H1 (cell line): ENCODE measurements at regions not wholly inside any gene's neighbourhood (a gene's known extent, or its start where the extent isn't known, plus 50 kb on each side); places are given as distances from the start of the nearest gene placed in this dataset.

Experiments used
- CTCF ChIA-PET: fragments of 300-600 bp; sonication (Branson Sonifier 250); formaldehyde crosslinking; loops from one replicate; lab custom pipeline; 2021; ENCODE audit not compliant: partially characterized antibody; lab: Charles Lee
- POLR2A ChIA-PET: fragments of 300-600 bp; sonication (Branson Sonifier 250); formaldehyde crosslinking; loops from one replicate; lab custom pipeline; 2021; ENCODE audit warnings: inconsistent platforms; ENCODE audit not compliant: partially characterized antibody; lab: Charles Lee
- DNase-seq, 2 experiments: peaks; one replicate each; pipeline versions ENCODE4 v3.0.0 to v3.0.0-alpha.2; 2010 to 2022; ENCODE audit warnings: low spot score in 2 of 2, low read depth in 1 of 2, mixed read lengths in 1 of 2
- FAIRE-seq: peaks from 2 replicates; lab custom pipeline; 2011; peaks lifted over from hg19 to GRCh38; lab: Jason Lieb, UNC
- H2AFZ ChIP-seq: 2 replicates; pipeline ENCODE4 v1.8.1; 2012; ENCODE audit warnings: low read length, inconsistent platforms
- H2AK5ac ChIP-seq: 2 replicates; pipeline ENCODE4 v1.6.1; 2013; ENCODE audit warnings: low read depth, low read length
- H2BK120ac ChIP-seq: replicated peaks from 2 replicates; pipeline ENCODE3; 2013; ENCODE audit warnings: low read depth, low read length, inconsistent platforms
- H2BK12ac ChIP-seq: 2 replicates; pipeline ENCODE4 v1.6.1; 2013; ENCODE audit warnings: low read depth, low read length
- H2BK15ac ChIP-seq: 2 replicates; pipeline ENCODE4 v1.6.1; 2013; ENCODE audit warnings: low read length
- H2BK20ac ChIP-seq: 2 replicates; pipeline ENCODE4 v1.6.1; 2013; ENCODE audit warnings: low read length
- H2BK5ac ChIP-seq: 2 replicates; pipeline ENCODE4 v1.6.1; 2013; ENCODE audit warnings: low read depth, low read length
- H3K14ac ChIP-seq: 2 replicates; pipeline ENCODE4 v1.6.1; 2013; ENCODE audit warnings: inconsistent platforms; ENCODE audit not compliant: insufficient read length
- H3K18ac ChIP-seq: 2 replicates; pipeline ENCODE4 v1.6.1; 2013; ENCODE audit warnings: low read length; ENCODE audit errors: extremely low read depth
- H3K23ac ChIP-seq: 2 replicates; pipeline ENCODE4 v1.6.1; 2013; ENCODE audit warnings: inconsistent platforms; ENCODE audit not compliant: insufficient read length
- H3K23me2 ChIP-seq: 2 replicates; pipeline ENCODE4 v1.6.1; 2013; ENCODE audit warnings: low read depth, low read length
- H3K27ac ChIP-seq: 2 replicates; pipeline ENCODE4 v1.6.1; 2011; ENCODE audit warnings: low read depth, low read length, inconsistent platforms
- H3K27me3 ChIP-seq, 4 experiments: replicated peaks in 1 of 4; 1 replicate in 1 of 4; 2 replicates in 3 of 4; pipeline versions ENCODE4 v1.6.1 to v1.8.1; 2011 to 2013; ENCODE audit warnings: low read length in 3 of 4, mild to moderate bottlenecking in 3 of 4, inconsistent platforms in 2 of 4, mixed read lengths in 2 of 4, moderate library complexity in 1 of 4; ENCODE audit not compliant: control insufficient read depth in 3 of 4, insufficient read depth in 3 of 4; ENCODE audit errors: extremely low read depth in 1 of 4
- H3K36me3 ChIP-seq, 4 experiments: 2 replicates each; pipeline versions ENCODE4 v1.6.1 to v1.8.1; 2011 to 2013; ENCODE audit warnings: mild to moderate bottlenecking in 4 of 4, low read length in 3 of 4, moderate library complexity in 2 of 4, control low read depth in 1 of 4, inconsistent platforms in 1 of 4; ENCODE audit not compliant: insufficient read depth in 4 of 4, control insufficient read depth in 2 of 4
- H3K4ac ChIP-seq: replicated peaks from 2 replicates; pipeline ENCODE3; 2013; ENCODE audit warnings: low read length, low read depth, mixed read lengths, inconsistent platforms; ENCODE audit not compliant: insufficient read length
- H3K4me1 ChIP-seq, 4 experiments: replicated peaks in 1 of 4; 1 replicate in 1 of 4; 2 replicates in 3 of 4; pipeline versions ENCODE4 v1.6.1 to v1.8.1; 2011 to 2013; ENCODE audit warnings: low read length in 3 of 4, inconsistent platforms in 2 of 4, mixed read lengths in 1 of 4; ENCODE audit not compliant: insufficient read depth in 4 of 4, control insufficient read depth in 3 of 4
- H3K4me2 ChIP-seq, 2 experiments: 2 replicates each; pipeline versions ENCODE4 v1.6.1 to v1.8.1; 2011 to 2013; ENCODE audit warnings: low read depth in 2 of 2, low read length in 2 of 2, control low read depth in 1 of 2, inconsistent platforms in 1 of 2, mild to moderate bottlenecking in 1 of 2; ENCODE audit not compliant: insufficient read depth in 1 of 2
- H3K4me3 ChIP-seq, 4 experiments: fragments of 200-600, 300-600 bp in 1 of 4; sonication (generic), shearing (Covaris generic), sonication (Bioruptor Twin) in 1 of 4; 2 replicates each; pipeline versions ENCODE4 v1.5.1 to v1.8.1; 2011 to 2016; ENCODE audit warnings: low read length in 4 of 4, low read depth in 3 of 4, control low read depth in 2 of 4, inconsistent platforms in 2 of 4, mild to moderate bottlenecking in 2 of 4, mixed read lengths in 1 of 4, moderate library complexity in 1 of 4; ENCODE audit not compliant: insufficient read depth in 2 of 4; ENCODE audit errors: extremely low read depth in 1 of 4
- H3K56ac ChIP-seq: replicated peaks from 2 replicates; pipeline ENCODE3; 2013; ENCODE audit warnings: low read depth, mild to moderate bottlenecking, mixed read lengths, low read length, inconsistent platforms; ENCODE audit not compliant: insufficient read length
- H3K79me1 ChIP-seq: 2 replicates; pipeline ENCODE4 v1.6.1; 2013; ENCODE audit warnings: low read depth, low read length, control low read depth
- H3K79me2 ChIP-seq, 2 experiments: 2 replicates each; pipeline versions ENCODE4 v1.6.1 to v1.8.1; 2012 to 2013; ENCODE audit warnings: low read length in 2 of 2, mild to moderate bottlenecking in 2 of 2, inconsistent platforms in 1 of 2; ENCODE audit not compliant: insufficient read depth in 2 of 2, control insufficient read depth in 1 of 2
- H3K9ac ChIP-seq, 4 experiments: replicated peaks in 1 of 4; 1 replicate in 1 of 4; 2 replicates in 3 of 4; pipeline versions ENCODE4 v1.6.1 to v1.8.1; 2011 to 2013; ENCODE audit warnings: low read depth in 3 of 4, low read length in 3 of 4, control low read depth in 2 of 4, mild to moderate bottlenecking in 2 of 4, moderate library complexity in 2 of 4, inconsistent platforms in 1 of 4; ENCODE audit errors: extremely low read depth in 1 of 4
- H3K9me3 ChIP-seq, 2 experiments: 2 replicates each; pipeline versions ENCODE4 v1.6.1 to v1.8.1; 2012 to 2013; ENCODE audit warnings: mild to moderate bottlenecking in 2 of 2, moderate library complexity in 2 of 2, control low read depth in 1 of 2, inconsistent platforms in 1 of 2, low read depth in 1 of 2, low read length in 1 of 2, mixed read lengths in 1 of 2; ENCODE audit not compliant: insufficient read depth in 2 of 2
- H4K20me1 ChIP-seq, 2 experiments: replicated peaks in 1 of 2; 2 replicates each; pipeline versions ENCODE3 to v1.8.1; 2011 to 2013; ENCODE audit warnings: inconsistent platforms in 2 of 2, low read length in 2 of 2, mild to moderate bottlenecking in 1 of 2; ENCODE audit not compliant: insufficient read depth in 2 of 2, control insufficient read depth in 1 of 2
- H4K5ac ChIP-seq: 2 replicates; pipeline ENCODE4 v1.6.1; 2013; ENCODE audit warnings: low read length, low read depth, mixed read lengths, inconsistent platforms; ENCODE audit not compliant: insufficient read length
- H4K8ac ChIP-seq: 2 replicates; pipeline ENCODE4 v1.8.0; 2013; ENCODE audit warnings: mild to moderate bottlenecking, moderate library complexity, low read length, inconsistent platforms; ENCODE audit not compliant: insufficient read depth; ENCODE audit errors: extremely low read depth
- H4K91ac ChIP-seq: replicated peaks from 2 replicates; pipeline ENCODE3; 2013; ENCODE audit warnings: low read length, mixed read lengths, inconsistent platforms; ENCODE audit not compliant: insufficient read length
- ATF2 ChIP-seq: IDR thresholded peaks from 2 replicates; pipeline ENCODE4 v1.6.1; 2012; ENCODE audit warnings: low read length, inconsistent platforms
- ATF3 ChIP-seq: IDR thresholded peaks from 2 replicates; pipeline ENCODE4 v1.6.1; 2011; ENCODE audit warnings: low read depth, mild to moderate bottlenecking, low read length; ENCODE audit not compliant: insufficient read depth
- CTBP2 ChIP-seq: IDR thresholded peaks from 2 replicates; pipeline ENCODE4 v1.7.0; 2011; ENCODE audit warnings: borderline replicate concordance, mild to moderate bottlenecking, moderate library complexity, mixed read lengths, low read length; ENCODE audit not compliant: insufficient read depth, insufficient read length
- GABPA ChIP-seq: IDR thresholded peaks from 2 replicates; pipeline ENCODE4 v1.6.1; 2011; ENCODE audit warnings: mild to moderate bottlenecking, low read length, moderate library complexity, borderline replicate concordance; ENCODE audit not compliant: insufficient read depth
- KDM5A ChIP-seq: fragments of 200-600 bp; IDR thresholded peaks from 2 replicates; pipeline ENCODE4 v1.7.1; 2012; ENCODE audit warnings: mild to moderate bottlenecking, low read length, inconsistent platforms, mixed read lengths
- MAFK ChIP-seq: IDR thresholded peaks from 2 replicates; pipeline ENCODE4 v1.6.1; 2012; ENCODE audit warnings: low read depth, mild to moderate bottlenecking, improper control_type of control experiment, low read length
- MAX ChIP-seq: IDR thresholded peaks from 2 replicates; pipeline ENCODE4 v1.6.1; 2012; ENCODE audit warnings: inconsistent platforms
- RBBP5 ChIP-seq: IDR thresholded peaks from 2 replicates; pipeline ENCODE4 v1.7.1; 2012; ENCODE audit warnings: low read depth, mild to moderate bottlenecking, inconsistent platforms, low read length, moderate library complexity, borderline replicate concordance
- SIX5 ChIP-seq: IDR thresholded peaks from 2 replicates; pipeline ENCODE4 v1.6.1; 2011; ENCODE audit warnings: mild to moderate bottlenecking, low read depth, low read length
- SRF ChIP-seq: IDR thresholded peaks from 2 replicates; pipeline ENCODE4 v1.6.1; 2011; ENCODE audit warnings: mild to moderate bottlenecking, low read depth, low read length, moderate library complexity
- TAF7 ChIP-seq: optimal IDR thresholded peaks from 2 replicates; pipeline ENCODE3; 2011; ENCODE audit warnings: low read depth, mild to moderate bottlenecking, inconsistent platforms, low read length, moderate library complexity, borderline replicate concordance
- TEAD4 ChIP-seq: IDR thresholded peaks from 2 replicates; pipeline ENCODE4 v1.6.1; 2012; ENCODE audit warnings: low read depth, low read length, inconsistent platforms, mixed read lengths
- WGBS, 2 experiments: shearing (Covaris generic) in 1 of 2; methylation state at CpG; one replicate each; pipeline versions ENCODE4 v1.1.6 to v1.1.7; 2013 to 2015; ENCODE audit warnings: low lambda C conversion rate in 2 of 2, mixed read lengths in 2 of 2, inconsistent platforms in 1 of 2, low coverage in 1 of 2, missing lambda C conversion rate in 1 of 2; ENCODE audit not compliant: insufficient replicate concordance in 2 of 2, insufficient coverage in 1 of 2, insufficient read length in 1 of 2; ENCODE audit errors: extremely low coverage in 1 of 2, missing lambda C conversion rate in 1 of 2; 5-methylcytosine and 5-hydroxymethylcytosine counted together

GRCh38 chr15:81811736-81812135 is 234.1 kb downstream of the MEX3B start:
- H2AFZ ChIP-seq, result no peak overlapping the region
- ChIA-PET CTCF (interaction anchor here (1.0 to 3.2 kb wide), 3 partner anchors 94 to 128 kb away, joined by 3 to 20 read pairs (median 4); no protein-coding TSS in a partner anchor), POLR2A (no interaction called here)
- no peaks in the 10 kb centered on the region for H3K79me1 ChIP-seq
- H2BK15ac ChIP-seq, result no peak overlapping the region
- no peak overlapping the region for H2AK5ac ChIP-seq
- H3K79me2 ChIP-seq, result no peaks in the 10 kb centered on the region
- no peak overlapping the region for H3K23ac ChIP-seq
- no peak overlapping the region for H4K5ac ChIP-seq
- H2BK12ac ChIP-seq, result no peak overlapping the region
- H3K27me3 ChIP-seq, result no peaks in the 10 kb centered on the region
- DNase-seq (no peak), FAIRE-seq (no peak)
- H3K14ac ChIP-seq, result no peak overlapping the region
- H3K9ac ChIP-seq, result no peak overlapping the region
- H3K4ac ChIP-seq, result no peak overlapping the region
- no peak overlapping the region for H4K91ac ChIP-seq
- no peak overlapping the region for H3K56ac ChIP-seq
- no peaks in the 10 kb centered on the region for H3K4me1 ChIP-seq
- H3K4me3 ChIP-seq, result no peak overlapping the region
- H3K18ac ChIP-seq, result no peak overlapping the region
- H2BK120ac ChIP-seq, result no peak overlapping the region
- H3K9me3 ChIP-seq, result no peaks in the 10 kb centered on the region
- no peak overlapping the region for H2BK20ac ChIP-seq
- H4K20me1 ChIP-seq, result no peaks in the 10 kb centered on the region
- H3K27ac ChIP-seq, result no peak overlapping the region
- whole genome bisulfite sequencing, 2 experiments, result 93% methylated on average over 6 of the region's 6 CpGs; no CpG with 5 or more reads in 1 of the 2 experiments
- no peak overlapping the region for H2BK5ac ChIP-seq
- H3K23me2 ChIP-seq, result no peaks in the 10 kb centered on the region
- no peaks in the 10 kb centered on the region for H3K36me3 ChIP-seq
- H4K8ac ChIP-seq, result no peak overlapping the region
- H3K4me2 ChIP-seq, result no peak overlapping the region
- no peak for TF ChIP-seq SIX5
- TF ChIP-seq MAFK, result no peak
- TF ChIP-seq TAF7, result no peak
- TF ChIP-seq ATF2, result no peak
- no peak for TF ChIP-seq RBBP5
- no peak for TF ChIP-seq MAX
- no peak for TF ChIP-seq SRF
- TF ChIP-seq GABPA, result no peak
- TF ChIP-seq KDM5A, result no peak
- TF ChIP-seq CTBP2, result no peak
- TF ChIP-seq ATF3, result no peak
- no peak for TF ChIP-seq TEAD4
